Astrocyte of the cerebellum (primary cell): ENCODE measurements at regions not wholly inside any gene's neighbourhood (a gene's known extent, or its start where the extent isn't known, plus 50 kb on each side); places are given as distances from the start of the nearest gene placed in this dataset.

Source experiments
- DNase-seq: peaks from one replicate; pipeline ENCODE4 v3.0.0-alpha.2; 2011; ENCODE audit warnings: low read depth
- H3K4me3 ChIP-seq: 2 replicates; pipeline ENCODE4 v1.5.1; 2011; ENCODE audit warnings: mild to moderate bottlenecking, low read depth, low read length, moderate library complexity
- CTCF ChIP-seq: IDR thresholded peaks from 2 replicates; pipeline ENCODE4 v1.5.1; 2012; ENCODE audit warnings: low read length, low read depth, moderate library complexity, mild to moderate bottlenecking; ENCODE audit errors: missing control alignments
- in situ Hi-C: cut with HindIII; loops from 2 replicates; pipeline ENCODE4 v1.10.0; 2017; ENCODE audit warnings: low sequenced_read_pairs

- in situ Hi-C loops = no loop called here
- TF ChIP-seq CTCF = no peak
- H3K4me3 ChIP-seq = no peak overlapping the region
- DNase-seq = no peak
These were observed 212.6 kb upstream of the ADGRL2 start for GRCh38 chr1:81588149-81588548.

DNA sequence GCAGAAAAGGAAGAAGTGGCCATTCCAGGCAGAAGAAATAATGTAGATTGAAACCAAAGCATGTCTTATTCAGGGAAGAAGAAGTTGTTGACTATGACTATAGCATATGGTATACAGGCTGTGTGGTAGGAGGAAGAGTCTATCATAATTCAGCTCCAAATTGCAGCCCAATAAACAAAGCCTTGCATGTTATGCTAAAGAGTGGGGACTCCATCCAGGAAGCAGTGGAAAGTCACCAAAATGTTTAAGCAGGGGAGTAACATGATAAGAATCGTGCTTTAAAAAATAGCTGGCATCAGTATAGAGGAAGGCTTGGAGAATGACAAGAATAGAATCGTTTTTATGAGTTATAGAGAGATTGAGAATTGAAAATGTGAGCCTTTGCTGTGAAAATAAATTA, 213.3 kb upstream of the ADGRL2 start:
- no peak overlapping the region for H3K4me3 ChIP-seq
- TF ChIP-seq CTCF = no peak
- no peak for DNase-seq
- in situ Hi-C loops = no loop called here

DNA sequence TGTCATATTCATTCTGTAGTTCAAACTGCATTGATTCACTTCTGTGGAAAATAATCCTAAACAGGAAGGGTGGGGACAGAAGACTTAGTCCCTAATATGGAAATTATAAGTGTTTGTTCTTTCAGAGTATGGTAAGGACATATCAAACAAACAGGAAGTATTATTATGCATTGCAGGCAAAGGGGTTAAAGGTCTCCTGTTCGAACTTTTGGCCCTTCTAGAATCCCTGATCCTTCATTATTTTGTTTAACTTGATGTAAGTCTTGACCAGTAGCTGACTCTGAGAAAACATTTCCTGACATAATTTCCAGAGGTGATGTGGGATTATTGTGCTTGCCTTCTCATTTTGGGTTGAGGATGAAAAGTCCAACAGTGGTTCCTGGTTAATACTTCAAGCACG, 215.4 kb upstream of the ADGRL2 start:
- no peak overlapping the region for H3K4me3 ChIP-seq
- DNase-seq = no peak
- in situ Hi-C loops = no loop called here
- no peak for TF ChIP-seq CTCF

- TF ChIP-seq CTCF = no peak
- in situ Hi-C loops = no loop called here
- DNase-seq = no peak
These were observed 216.3 kb upstream of the ADGRL2 start for GRCh38 chr1:81584398-81584797.

DNA sequence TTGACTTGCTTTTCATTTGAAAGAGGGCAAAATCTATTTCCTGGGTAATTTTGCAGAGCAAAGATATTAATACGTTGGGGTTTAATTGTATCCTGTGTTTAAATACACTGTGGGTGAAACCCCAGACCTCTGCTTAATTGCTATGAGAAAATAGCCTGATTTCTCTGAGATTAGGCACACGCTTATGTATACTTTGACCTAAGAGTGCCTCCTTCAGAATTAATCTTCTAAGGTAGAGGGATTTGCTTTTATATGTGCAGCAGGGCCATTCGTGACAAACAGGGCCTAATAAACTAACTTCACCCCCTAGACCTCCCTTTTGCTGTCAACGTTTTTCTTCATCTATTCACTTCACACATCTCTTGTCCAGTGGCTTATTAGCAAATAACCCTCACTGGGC, 216.9 kb upstream of the ADGRL2 start:
- no peak for DNase-seq
- no peak overlapping the region for H3K4me3 ChIP-seq
- TF ChIP-seq CTCF = no peak
- in situ Hi-C loops = no loop called here

More at GRCh38 chr1:81584398-81584797, 216.3 kb upstream of the ADGRL2 start:
- no peak overlapping the region for H3K4me3 ChIP-seq

DNA sequence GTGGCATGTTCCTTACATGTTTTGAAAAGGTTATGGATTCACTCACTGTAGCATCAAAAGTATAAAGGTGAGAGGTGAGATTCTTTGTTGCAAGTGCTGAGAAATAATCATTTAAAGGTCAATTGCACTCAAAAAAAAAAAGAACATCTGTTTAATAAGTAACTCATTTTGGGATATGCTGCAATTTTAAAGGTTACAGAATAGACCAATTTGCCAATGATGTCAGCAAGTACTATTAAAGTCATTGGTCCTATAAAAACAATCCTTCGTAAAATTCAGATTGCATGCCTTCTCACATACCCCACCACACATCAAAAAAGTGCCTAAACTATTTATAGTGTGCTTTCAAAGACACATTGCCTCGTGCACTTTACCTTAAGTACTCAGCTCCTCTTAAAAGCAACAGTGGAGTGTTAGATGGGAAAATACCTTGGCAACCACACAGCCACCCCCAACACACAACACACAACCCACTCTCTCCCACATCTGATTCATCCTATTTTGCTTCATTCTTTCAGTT, 218.2 kb upstream of the ADGRL2 start:
- no peak for TF ChIP-seq CTCF
- no peak overlapping the region for H3K4me3 ChIP-seq
- in situ Hi-C loops = no loop called here
- no peak for DNase-seq

DNA sequence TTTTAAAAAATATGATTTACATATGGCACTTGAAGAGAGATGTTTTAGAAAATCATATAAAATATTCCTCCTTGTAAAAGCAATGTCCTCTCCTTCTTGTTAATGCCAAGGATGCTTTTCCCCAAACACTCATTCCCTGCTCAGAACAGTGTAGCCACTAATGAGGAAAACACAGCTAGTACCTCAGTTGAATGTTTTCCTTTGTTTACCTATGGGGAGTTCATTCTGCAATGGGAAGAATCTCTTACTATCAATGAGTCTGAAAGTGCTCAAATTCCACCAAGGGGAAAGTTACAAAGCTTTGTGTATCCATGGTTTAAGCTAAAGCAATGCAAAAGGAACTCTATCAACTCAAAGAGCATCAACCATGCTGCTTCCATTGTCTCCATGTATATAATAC, 221.9 kb upstream of the ADGRL2 start:
- in situ Hi-C loops = no loop called here
- H3K4me3 ChIP-seq = no peak overlapping the region
- DNase-seq = no peak
- no peak for TF ChIP-seq CTCF
